K562 (cell line): ENCODE measurements at regions not wholly inside any gene's neighbourhood (a gene's known extent, or its start where the extent isn't known, plus 50 kb on each side); places are given as distances from the start of the nearest gene placed in this dataset.

Experiments
- CSDE1 ChIP-seq, 2 experiments: fragments of 450-650 bp; IDR thresholded peaks; 2 replicates each; pipeline ENCODE4 v1.6.1; 2016; ENCODE audit warnings: mild to moderate bottlenecking in 1 of 2
- CTCF ChIP-seq, 3 experiments: IDR thresholded peaks in 2 of 3; conservative IDR thresholded peaks in 1 of 3; 2 replicates each; pipeline ENCODE4 v1.5.1; 2011 to 2012; ENCODE audit warnings: low read length in 3 of 3, mild to moderate bottlenecking in 3 of 3, control low read depth in 2 of 3, improper control_type of control experiment in 1 of 3, inconsistent platforms in 1 of 3, low read depth in 1 of 3, mixed read lengths in 1 of 3, moderate library complexity in 1 of 3; ENCODE audit not compliant: insufficient read depth in 2 of 3
- ELF1 ChIP-seq: fragments of 200-800 bp; sonication (Bioruptor generic); IDR thresholded peaks from 2 replicates; pipeline ENCODE4 v1.6.1; 2016; ENCODE audit warnings: missing genetic modification characterization, missing compliant biosample characterization
- ERF ChIP-seq: fragments of 450-650 bp; formaldehyde crosslinking; IDR thresholded peaks from 2 replicates; pipeline ENCODE4 v1.4.0; 2020; ENCODE audit warnings: mild to moderate bottlenecking, mixed read lengths
- GABPA ChIP-seq: fragments of 200-800 bp; sonication (Bioruptor generic); conservative IDR thresholded peaks from 2 replicates; pipeline ENCODE4 v1.6.1; 2016; ENCODE audit warnings: low read depth, missing genetic modification characterization, missing compliant biosample characterization
- MLX ChIP-seq, 2 experiments: fragments of 450-650 bp in 1 of 2; sonication (generic) in 1 of 2; formaldehyde crosslinking; conservative IDR thresholded peaks; 2 replicates each; pipeline versions ENCODE4 v1.4.0 to v1.8.1; 2020 to 2022; ENCODE audit warnings: mild to moderate bottlenecking in 1 of 2, missing genetic modification reagents in 1 of 2
- POLR2AphosphoS2 ChIP-seq: IDR thresholded peaks from 2 replicates; pipeline ENCODE4 v1.6.1; 2012; ENCODE audit warnings: low read length, improper control_type of control experiment
- POLR2AphosphoS5 ChIP-seq: IDR thresholded peaks from 2 replicates; pipeline ENCODE4 v1.6.1; 2011; ENCODE audit warnings: mild to moderate bottlenecking, low read depth, low read length, moderate library complexity; ENCODE audit not compliant: control insufficient read depth, insufficient read depth
- SNRNP70 ChIP-seq: fragments of 200-400 bp; formaldehyde crosslinking; optimal IDR thresholded peaks from 2 replicates; pipeline ENCODE3; 2017; ENCODE audit warnings: low read depth, low read length
- ZBTB26 ChIP-seq: fragments of 450-650 bp; formaldehyde crosslinking; IDR thresholded peaks from 2 replicates; pipeline ENCODE4 v1.4.0; 2022; ENCODE audit warnings: missing genetic modification characterization
- ZNF175 ChIP-seq: fragments of 200-800 bp; sonication (Bioruptor generic); IDR thresholded peaks from 2 replicates; pipeline ENCODE4 v1.6.1; 2016; ENCODE audit warnings: low read depth, mild to moderate bottlenecking, missing genetic modification characterization, missing compliant biosample characterization
- TF ChIP-seq, protein P1 (sequence below), 2 experiments: IDR thresholded peaks in 1 of 2; conservative IDR thresholded peaks in 1 of 2; 2 replicates each; pipeline ENCODE4 v1.6.1; 2016; ENCODE audit warnings: low read depth in 2 of 2, mild to moderate bottlenecking in 1 of 2, missing compliant biosample characterization in 1 of 2, missing genetic modification characterization in 1 of 2, moderate library complexity in 1 of 2
- TF ChIP-seq, protein P2 (sequence below): fragments of 250-450 bp; sonication (Bioruptor Pico); IDR thresholded peaks from 2 replicates; pipeline ENCODE4 v1.8.0; 2021; ENCODE audit warnings: moderate library complexity, mild to moderate bottlenecking, inconsistent platforms

GRCh38 chr11:46176421-46176820 lies 55.2 kb upstream of the PHF21A start:
- TF ChIP-seq ELF1 (tag) (no peak), ZBTB26 (CRISPR knock-in tag) (no peak), GABPA (tag) (no peak), POLR2AphosphoS2 (no peak), CTCF (IDR thresholded peaks at IDR 0.05 in 2 of 3, conservative IDR thresholded peaks at IDR 0.05 in 1 of 3; ENCODE audit: insufficient read depth in 2 of 3, low read depth in 1 of 3, low read length in 3 of 3) (no peak), MLX (CRISPR knock-in tag; conservative IDR thresholded peaks at IDR 0.05) (no peak), POLR2AphosphoS5 (no peak), SNRNP70 (no peak), ERF (CRISPR knock-in tag) (no peak), ZNF175 (no peak), CSDE1 (IDR thresholded peaks at IDR 0.05) (no peak)
- TF ChIP-seq, protein P1, sequence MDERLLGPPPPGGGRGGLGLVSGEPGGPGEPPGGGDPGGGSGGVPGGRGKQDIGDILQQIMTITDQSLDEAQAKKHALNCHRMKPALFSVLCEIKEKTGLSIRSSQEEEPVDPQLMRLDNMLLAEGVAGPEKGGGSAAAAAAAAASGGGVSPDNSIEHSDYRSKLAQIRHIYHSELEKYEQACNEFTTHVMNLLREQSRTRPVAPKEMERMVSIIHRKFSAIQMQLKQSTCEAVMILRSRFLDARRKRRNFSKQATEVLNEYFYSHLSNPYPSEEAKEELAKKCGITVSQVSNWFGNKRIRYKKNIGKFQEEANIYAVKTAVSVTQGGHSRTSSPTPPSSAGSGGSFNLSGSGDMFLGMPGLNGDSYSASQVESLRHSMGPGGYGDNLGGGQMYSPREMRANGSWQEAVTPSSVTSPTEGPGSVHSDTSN (CRISPR knock-in tag; IDR thresholded peaks at IDR 0.05; ENCODE audit: low read depth): no peak
- TF ChIP-seq, protein P1 (tag; conservative IDR thresholded peaks at IDR 0.05; ENCODE audit: low read depth): no peak
- TF ChIP-seq, protein P2, sequence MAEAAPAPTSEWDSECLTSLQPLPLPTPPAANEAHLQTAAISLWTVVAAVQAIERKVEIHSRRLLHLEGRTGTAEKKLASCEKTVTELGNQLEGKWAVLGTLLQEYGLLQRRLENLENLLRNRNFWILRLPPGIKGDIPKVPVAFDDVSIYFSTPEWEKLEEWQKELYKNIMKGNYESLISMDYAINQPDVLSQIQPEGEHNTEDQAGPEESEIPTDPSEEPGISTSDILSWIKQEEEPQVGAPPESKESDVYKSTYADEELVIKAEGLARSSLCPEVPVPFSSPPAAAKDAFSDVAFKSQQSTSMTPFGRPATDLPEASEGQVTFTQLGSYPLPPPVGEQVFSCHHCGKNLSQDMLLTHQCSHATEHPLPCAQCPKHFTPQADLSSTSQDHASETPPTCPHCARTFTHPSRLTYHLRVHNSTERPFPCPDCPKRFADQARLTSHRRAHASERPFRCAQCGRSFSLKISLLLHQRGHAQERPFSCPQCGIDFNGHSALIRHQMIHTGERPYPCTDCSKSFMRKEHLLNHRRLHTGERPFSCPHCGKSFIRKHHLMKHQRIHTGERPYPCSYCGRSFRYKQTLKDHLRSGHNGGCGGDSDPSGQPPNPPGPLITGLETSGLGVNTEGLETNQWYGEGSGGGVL (CRISPR knock-in tag): no peak
